SK-N-SH (cell line): ENCODE measurements at regions not wholly inside any gene's neighbourhood (a gene's known extent, or its start where the extent isn't known, plus 50 kb on each side); places are given as distances from the start of the nearest gene placed in this dataset.

Experiments
- CTCF ChIA-PET: fragments of 300-600, 350-600 bp; formaldehyde crosslinking; extraction: SDS; loops from one replicate; lab custom pipeline; 2021; lab: Yijun Ruan, JAX
- POLR2A ChIA-PET: fragments of 350-600 bp; sonication (Branson Sonifier 250); formaldehyde crosslinking; extraction: SDS; loops from one replicate; lab custom pipeline; 2020; ENCODE audit warnings: antibody characterized with exemption, inconsistent platforms; lab: Yijun Ruan, JAX
- DNase-seq: peaks from one replicate; pipeline ENCODE4 v3.0.0; 2012
- H2AFZ ChIP-seq: fragments of 200-600 bp; sonication (generic); 2 replicates; pipeline ENCODE4 v1.8.1; 2016; ENCODE audit warnings: antibody characterized with exemption, mild to moderate bottlenecking, low read depth
- H3F3A ChIP-seq: fragments of 200-600 bp; sonication (generic); replicated peaks from 2 replicates; pipeline ENCODE3; 2016; ENCODE audit warnings: antibody characterized with exemption, mild to moderate bottlenecking; ENCODE audit not compliant: insufficient read depth
- H3K27ac ChIP-seq, 2 experiments: fragments of 200-500 bp in 1 of 2; fragments of 200-600 bp in 1 of 2; sonication (Bioruptor generic) in 1 of 2; sonication (generic), shearing (Covaris generic) in 1 of 2; 2 replicates each; pipeline versions ENCODE4 v1.5.1 to v1.6.1; 2014 to 2016; ENCODE audit warnings: low read depth in 2 of 2, inconsistent platforms in 1 of 2, low read length in 1 of 2, mild to moderate bottlenecking in 1 of 2, mixed read lengths in 1 of 2
- H3K27me3 ChIP-seq: fragments of 200-600 bp; sonication (generic), shearing (Covaris generic); 2 replicates; pipeline ENCODE4 v1.6.1; 2016; ENCODE audit warnings: mixed run types; ENCODE audit not compliant: insufficient read depth
- H3K36me3 ChIP-seq, 2 experiments: fragments of 200-500 bp in 1 of 2; fragments of 200-600 bp in 1 of 2; sonication (Bioruptor generic) in 1 of 2; sonication (generic) in 1 of 2; replicated peaks in 1 of 2; 2 replicates each; pipeline versions ENCODE3 to v1.5.1; 2014 to 2016; ENCODE audit warnings: low read length in 1 of 2, mild to moderate bottlenecking in 1 of 2; ENCODE audit not compliant: insufficient read depth in 2 of 2, control insufficient read depth in 1 of 2
- H3K4me1 ChIP-seq, 2 experiments: fragments of 200-500 bp in 1 of 2; fragments of 200-600 bp in 1 of 2; sonication (Bioruptor generic) in 1 of 2; sonication (generic), shearing (Covaris generic) in 1 of 2; 2 replicates each; pipeline versions ENCODE4 v1.5.1 to v1.6.1; 2014 to 2016; ENCODE audit warnings: low read depth in 1 of 2, low read length in 1 of 2, mixed run types in 1 of 2; ENCODE audit not compliant: insufficient read depth in 2 of 2, control insufficient read depth in 1 of 2
- H3K4me2 ChIP-seq: fragments of 200-600 bp; sonication (generic), shearing (Covaris generic); 2 replicates; pipeline ENCODE4 v1.6.1; 2017; ENCODE audit warnings: mixed run types
- H3K4me3 ChIP-seq, 2 experiments: fragments of 200-500 bp in 1 of 2; fragments of 200-600 bp in 1 of 2; sonication (Bioruptor generic) in 1 of 2; sonication (generic), shearing (Covaris generic) in 1 of 2; 2 replicates each; pipeline versions ENCODE4 v1.5.1 to v1.8.1; 2014 to 2016; ENCODE audit warnings: low read depth in 2 of 2, inconsistent platforms in 1 of 2, low read length in 1 of 2, mild to moderate bottlenecking in 1 of 2, mixed read lengths in 1 of 2, moderate library complexity in 1 of 2
- H3K79me2 ChIP-seq: fragments of 200-600 bp; sonication (generic); 2 replicates; pipeline ENCODE4 v1.8.1; 2017; ENCODE audit warnings: mild to moderate bottlenecking; ENCODE audit not compliant: insufficient read depth
- H3K9ac ChIP-seq: fragments of 200-600 bp; sonication (generic); 2 replicates; pipeline ENCODE4 v1.6.1; 2017; ENCODE audit warnings: mixed run types
- H3K9me2 ChIP-seq: fragments of 200-600 bp; sonication (generic); 2 replicates; pipeline ENCODE4 v1.6.1; 2017; ENCODE audit warnings: mixed run types
- H3K9me3 ChIP-seq: fragments of 200-600 bp; sonication (generic); 2 replicates; pipeline ENCODE4 v1.6.1; 2017; ENCODE audit warnings: mixed run types, mild to moderate bottlenecking, moderate library complexity
- H4K20me1 ChIP-seq: fragments of 200-600 bp; sonication (generic); 2 replicates; pipeline ENCODE4 v1.6.1; 2017; ENCODE audit warnings: mild to moderate bottlenecking, mixed run types; ENCODE audit not compliant: insufficient read depth
- CHD2 ChIP-seq: fragments of 150-350 bp; IDR thresholded peaks from 2 replicates; pipeline ENCODE4 v1.6.1; 2018; ENCODE audit warnings: low read length; ENCODE audit not compliant: partially characterized antibody
- EZH2phosphoT487 ChIP-seq: fragments of 200-600 bp; sonication (generic); IDR thresholded peaks from 2 replicates; pipeline ENCODE4 v1.6.1; 2017; ENCODE audit warnings: low read depth, mixed run types, mild to moderate bottlenecking, antibody characterized with exemption, moderate library complexity, borderline replicate concordance
- FOSL2 ChIP-seq: IDR thresholded peaks from 2 replicates; pipeline ENCODE4 v1.4.0; 2012; ENCODE audit warnings: low read depth, mild to moderate bottlenecking, moderate library complexity, borderline replicate concordance
- FOXJ3 ChIP-seq: sonication (generic); formaldehyde crosslinking; IDR thresholded peaks from 2 replicates; pipeline ENCODE4 v1.5.1; 2020; ENCODE audit warnings: mild to moderate bottlenecking, missing genetic modification reagents
- MAX ChIP-seq: IDR thresholded peaks from 2 replicates; pipeline ENCODE4 v1.4.0; 2012; ENCODE audit warnings: low read depth
- MXI1 ChIP-seq: IDR thresholded peaks from 2 replicates; pipeline ENCODE4 v1.6.1; 2012; ENCODE audit warnings: mild to moderate bottlenecking, low read depth, low read length, improper control_type of control experiment
- NFIC ChIP-seq: IDR thresholded peaks from 2 replicates; pipeline ENCODE4 v1.4.0; 2012; ENCODE audit warnings: borderline replicate concordance
- NRF1 ChIP-seq: IDR thresholded peaks from 2 replicates; pipeline ENCODE4 v1.6.1; 2012; ENCODE audit warnings: low read depth, mild to moderate bottlenecking, low read length
- POLR2AphosphoS5 ChIP-seq: IDR thresholded peaks from 2 replicates; pipeline ENCODE4 v1.6.1; 2012; ENCODE audit warnings: low read depth, low read length
- RXRA ChIP-seq: IDR thresholded peaks from 2 replicates; pipeline ENCODE4 v1.4.0; 2012; ENCODE audit warnings: low read depth, mild to moderate bottlenecking, borderline replicate concordance
- SIN3A ChIP-seq: IDR thresholded peaks from 2 replicates; pipeline ENCODE4 v1.6.1; 2012; ENCODE audit warnings: low read depth, mild to moderate bottlenecking, low read length, moderate library complexity, borderline replicate concordance
- SMC3 ChIP-seq: IDR thresholded peaks from 2 replicates; pipeline ENCODE4 v1.6.1; 2012; ENCODE audit warnings: low read depth, low read length, improper control_type of control experiment
- USF1 ChIP-seq: IDR thresholded peaks from 2 replicates; pipeline ENCODE4 v1.4.0; 2012; ENCODE audit warnings: low read depth, borderline replicate concordance
- YY1 ChIP-seq: IDR thresholded peaks from 2 replicates; pipeline ENCODE4 v1.4.0; 2012; ENCODE audit warnings: low read depth, mild to moderate bottlenecking
- ZBTB33 ChIP-seq: IDR thresholded peaks from 2 replicates; pipeline ENCODE4 v1.4.0; 2012; ENCODE audit warnings: low read depth, borderline replicate concordance
- WGBS: methylation state at CpG from one replicate; pipeline ENCODE4 v1.1.6; 2017; ENCODE audit warnings: low lambda C conversion rate; 5-methylcytosine and 5-hydroxymethylcytosine counted together
- TF ChIP-seq, protein P1 (sequence below): fragments of 200-600 bp; sonication (generic); IDR thresholded peaks from 2 replicates; pipeline ENCODE4 v1.6.1; 2017; ENCODE audit warnings: antibody characterized with exemption, mild to moderate bottlenecking, moderate library complexity

DNA sequence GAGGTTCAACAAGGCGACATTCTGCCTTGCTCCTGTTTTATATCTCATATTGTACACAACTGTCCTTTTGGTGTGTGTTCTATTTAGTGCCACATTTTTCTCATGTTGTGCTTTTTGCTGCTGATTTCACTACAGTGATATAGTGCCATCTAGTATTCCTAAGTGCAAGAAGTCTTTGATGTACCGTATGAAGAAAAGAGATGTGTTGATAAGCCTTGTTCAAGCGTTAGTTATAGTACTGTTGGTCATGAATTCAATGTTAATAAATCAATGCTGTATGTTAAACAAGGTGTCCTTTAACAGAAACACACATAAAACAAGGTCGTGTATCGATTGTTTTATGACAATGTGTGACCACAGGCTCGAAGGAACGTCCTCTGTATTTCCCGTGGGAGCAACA lies 939.4 kb downstream of the GATA3 start:
- no peaks in the 10 kb centered on the region for H3F3A ChIP-seq
- H3K4me2 ChIP-seq, result no peak overlapping the region
- CTCF ChIA-PET, result no interaction called here
- no peaks in the 10 kb centered on the region for H3K27me3 ChIP-seq
- H3K36me3 ChIP-seq, result no peaks in the 10 kb centered on the region
- H3K9ac ChIP-seq, result no peak overlapping the region
- H3K27ac ChIP-seq, result no peak overlapping the region
- no peak overlapping the region for H2AFZ ChIP-seq
- POLR2A ChIA-PET, result no interaction called here
- no peaks in the 10 kb centered on the region for H3K4me1 ChIP-seq
- H3K9me3 ChIP-seq, result no peaks in the 10 kb centered on the region
- H3K79me2 ChIP-seq, result no peaks in the 10 kb centered on the region
- no peak overlapping the region for H3K4me3 ChIP-seq
- WGBS, result 68% methylated on average over 8 of the region's 8 CpGs
- TF ChIP-seq YY1 (no peak), NFIC (no peak), USF1 (no peak), CHD2 (no peak), MXI1 (no peak), NRF1 (no peak), RXRA (no peak), POLR2AphosphoS5 (no peak), EZH2phosphoT487 (no peak)
- TF ChIP-seq, protein P1, sequence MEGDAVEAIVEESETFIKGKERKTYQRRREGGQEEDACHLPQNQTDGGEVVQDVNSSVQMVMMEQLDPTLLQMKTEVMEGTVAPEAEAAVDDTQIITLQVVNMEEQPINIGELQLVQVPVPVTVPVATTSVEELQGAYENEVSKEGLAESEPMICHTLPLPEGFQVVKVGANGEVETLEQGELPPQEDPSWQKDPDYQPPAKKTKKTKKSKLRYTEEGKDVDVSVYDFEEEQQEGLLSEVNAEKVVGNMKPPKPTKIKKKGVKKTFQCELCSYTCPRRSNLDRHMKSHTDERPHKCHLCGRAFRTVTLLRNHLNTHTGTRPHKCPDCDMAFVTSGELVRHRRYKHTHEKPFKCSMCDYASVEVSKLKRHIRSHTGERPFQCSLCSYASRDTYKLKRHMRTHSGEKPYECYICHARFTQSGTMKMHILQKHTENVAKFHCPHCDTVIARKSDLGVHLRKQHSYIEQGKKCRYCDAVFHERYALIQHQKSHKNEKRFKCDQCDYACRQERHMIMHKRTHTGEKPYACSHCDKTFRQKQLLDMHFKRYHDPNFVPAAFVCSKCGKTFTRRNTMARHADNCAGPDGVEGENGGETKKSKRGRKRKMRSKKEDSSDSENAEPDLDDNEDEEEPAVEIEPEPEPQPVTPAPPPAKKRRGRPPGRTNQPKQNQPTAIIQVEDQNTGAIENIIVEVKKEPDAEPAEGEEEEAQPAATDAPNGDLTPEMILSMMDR, result no peak
- H3K9me2 ChIP-seq, result no peaks in the 10 kb centered on the region
- no peaks in the 10 kb centered on the region for H4K20me1 ChIP-seq
- no peak for DNase-seq

- no peaks in the 10 kb centered on the region for H3F3A ChIP-seq
- H3K27me3 ChIP-seq, result no peaks in the 10 kb centered on the region
- no peaks in the 10 kb centered on the region for H3K4me1 ChIP-seq
- no peak overlapping the region for H2AFZ ChIP-seq
- no peaks in the 10 kb centered on the region for H3K9me2 ChIP-seq
- H3K36me3 ChIP-seq, result no peaks in the 10 kb centered on the region
- H3K9ac ChIP-seq, result no peak overlapping the region
- H3K27ac ChIP-seq, result no peak overlapping the region; a peak in 1 of 4 replicates
- no peaks in the 10 kb centered on the region for H4K20me1 ChIP-seq
- H3K4me2 ChIP-seq, result no peak overlapping the region
- H3K79me2 ChIP-seq, result no peaks in the 10 kb centered on the region
- POLR2A ChIA-PET, result no interaction called here
- H3K4me3 ChIP-seq, result no peak overlapping the region
- DNase-seq, result no peak
- H3K9me3 ChIP-seq, result no peaks in the 10 kb centered on the region
- CTCF ChIA-PET, result interaction anchor here (0.7 to 1.9 kb wide), 3 partner anchors 9 to 35 kb away, joined by 3 to 5 read pairs (median 4); no protein-coding TSS in a partner anchor
- no peak for TF ChIP-seq YY1
- TF ChIP-seq MAX, result no peak
- no peak for TF ChIP-seq SIN3A
- no peak for TF ChIP-seq FOXJ3
- no peak for TF ChIP-seq SMC3
- TF ChIP-seq, protein P1, result no peak
- no peak for TF ChIP-seq ZBTB33
- TF ChIP-seq FOSL2, result no peak
- TF ChIP-seq CHD2, result no peak
- no peak for TF ChIP-seq USF1
Measured at GRCh38 chr10:8998751-8999150, 944.3 kb downstream of the GATA3 start.
